Suprapubic skin (tissue), 4 donors: ENCODE measurements at regions not wholly inside any gene's neighbourhood (a gene's known extent, or its start where the extent isn't known, plus 50 kb on each side); places are given as distances from the start of the nearest gene placed in this dataset.

Experiments used
- EP300 ChIP-seq: sonication (generic); formaldehyde crosslinking; IDR thresholded peaks from one replicate; pipeline ENCODE4 v1.6.1; 2017; ENCODE audit warnings: antibody characterized with exemption
- POLR2A ChIP-seq, 2 donors: fragments of 450-650 bp; IDR thresholded peaks; one replicate each; pipeline ENCODE4 v1.6.1; 2017; ENCODE audit warnings: antibody characterized with exemption in 2 of 2, mild to moderate bottlenecking in 2 of 2, moderate library complexity in 2 of 2
- POLR2AphosphoS5 ChIP-seq, 3 donors: sonication (generic); formaldehyde crosslinking; IDR thresholded peaks; one replicate each; pipeline ENCODE4 v1.6.1; 2017; ENCODE audit warnings: antibody characterized with exemption in 3 of 3
- TF ChIP-seq, protein P1 (sequence below), 2 donors: fragments of 200-600 bp in 1 of 2; fragments of 450-650 bp in 1 of 2; sonication (generic) in 1 of 2; IDR thresholded peaks; one replicate each; pipeline ENCODE4 v1.5.1; 2016 to 2019; ENCODE audit warnings: antibody characterized with exemption in 2 of 2, mild to moderate bottlenecking in 1 of 2, moderate library complexity in 1 of 2

DNA sequence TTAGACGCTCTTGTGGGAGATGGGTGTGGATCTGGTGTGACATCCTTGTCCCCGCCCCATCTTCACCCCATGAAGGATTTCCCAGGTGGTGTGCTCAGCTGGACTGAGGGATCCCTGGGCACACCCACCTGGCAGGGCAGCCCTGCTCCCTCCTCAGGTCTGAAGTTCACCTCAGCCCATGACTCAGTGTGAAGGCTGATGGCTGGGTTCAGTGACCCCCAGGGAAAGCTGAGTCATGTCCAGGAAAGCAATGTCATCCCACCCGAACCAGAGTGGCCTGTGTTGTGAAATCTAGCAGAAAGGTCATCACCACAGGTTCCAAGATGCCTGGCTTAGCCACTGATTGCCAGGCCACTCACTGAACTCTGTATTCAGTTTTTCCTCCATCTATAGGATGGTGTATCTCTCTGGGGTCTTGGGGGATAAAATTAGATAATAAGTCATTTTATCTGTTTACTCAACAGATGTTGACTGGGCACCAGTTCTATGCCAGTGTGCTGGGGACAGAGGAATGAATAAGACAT lies 97.7 kb upstream of the JUN start:
- TF ChIP-seq POLR2A (IDR thresholded peaks at IDR 0.05) = no peak
- TF ChIP-seq POLR2AphosphoS5 (IDR thresholded peaks at IDR 0.05) = peak in 1 of 3 donors; percentile 25
- TF ChIP-seq, protein P1, sequence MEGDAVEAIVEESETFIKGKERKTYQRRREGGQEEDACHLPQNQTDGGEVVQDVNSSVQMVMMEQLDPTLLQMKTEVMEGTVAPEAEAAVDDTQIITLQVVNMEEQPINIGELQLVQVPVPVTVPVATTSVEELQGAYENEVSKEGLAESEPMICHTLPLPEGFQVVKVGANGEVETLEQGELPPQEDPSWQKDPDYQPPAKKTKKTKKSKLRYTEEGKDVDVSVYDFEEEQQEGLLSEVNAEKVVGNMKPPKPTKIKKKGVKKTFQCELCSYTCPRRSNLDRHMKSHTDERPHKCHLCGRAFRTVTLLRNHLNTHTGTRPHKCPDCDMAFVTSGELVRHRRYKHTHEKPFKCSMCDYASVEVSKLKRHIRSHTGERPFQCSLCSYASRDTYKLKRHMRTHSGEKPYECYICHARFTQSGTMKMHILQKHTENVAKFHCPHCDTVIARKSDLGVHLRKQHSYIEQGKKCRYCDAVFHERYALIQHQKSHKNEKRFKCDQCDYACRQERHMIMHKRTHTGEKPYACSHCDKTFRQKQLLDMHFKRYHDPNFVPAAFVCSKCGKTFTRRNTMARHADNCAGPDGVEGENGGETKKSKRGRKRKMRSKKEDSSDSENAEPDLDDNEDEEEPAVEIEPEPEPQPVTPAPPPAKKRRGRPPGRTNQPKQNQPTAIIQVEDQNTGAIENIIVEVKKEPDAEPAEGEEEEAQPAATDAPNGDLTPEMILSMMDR (IDR thresholded peaks at IDR 0.05) = no peak
- no peak for TF ChIP-seq EP300
